ENCODE measurements at regions not wholly inside any gene's neighbourhood (a gene's known extent, or its start where the extent isn't known, plus 50 kb on each side); places are given as distances from the start of the nearest gene placed in this dataset.

- TF ChIP-seq POLR2AphosphoS5 (IDR thresholded peaks at IDR 0.05; ENCODE audit: low read depth, low read length) (no peak), TAF1 (IDR thresholded peaks at IDR 0.05; ENCODE audit: low read depth, low read length) (no peak), POLR2A (IDR thresholded peaks at IDR 0.05; ENCODE audit: low read depth, low read length) (no peak), SPI1 (IDR thresholded peaks at IDR 0.05; ENCODE audit: low read depth, low read length) (no peak), PAX5 (IDR thresholded peaks at IDR 0.05; ENCODE audit: insufficient read depth, low read length, severe bottlenecking) (no peak), POU2F2 (IDR thresholded peaks at IDR 0.05; ENCODE audit: low read depth, low read length) (no peak)
Observed at GRCh38 chr3:13163848-13164382, 90.7 kb upstream of the IQSEC1 start.
